ENCODE measurements at regions not wholly inside any gene's neighbourhood (a gene's known extent, or its start where the extent isn't known, plus 50 kb on each side); places are given as distances from the start of the nearest gene placed in this dataset. TPM values are rescaled to one million over a fixed set of nuclear protein-coding genes. Genes with fewer than 3 reads are reported as not detected.

DNA sequence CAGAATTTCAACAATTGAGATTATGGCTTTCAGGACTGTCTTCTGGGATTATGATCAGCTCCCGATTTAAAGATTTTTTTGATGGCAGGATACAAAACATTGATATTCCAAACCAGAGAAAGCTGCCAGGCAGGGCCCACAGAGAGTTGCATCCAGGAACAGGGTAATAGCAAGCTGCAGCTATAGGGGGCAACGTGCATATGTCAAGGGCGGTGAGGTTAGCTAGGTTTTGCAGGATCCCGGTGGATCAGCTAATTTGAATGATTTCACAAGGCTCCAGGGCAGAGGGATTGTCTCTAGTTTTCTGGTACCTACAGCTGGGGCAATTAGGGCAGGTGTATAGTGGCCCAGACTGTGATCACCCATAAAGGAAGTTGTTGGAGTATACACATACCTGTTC, 339.4 kb downstream of the CHSY3 start:
- H3K27me3 ChIP-seq, result no peaks in the 10 kb centered on the region
- TF ChIP-seq, protein P1, sequence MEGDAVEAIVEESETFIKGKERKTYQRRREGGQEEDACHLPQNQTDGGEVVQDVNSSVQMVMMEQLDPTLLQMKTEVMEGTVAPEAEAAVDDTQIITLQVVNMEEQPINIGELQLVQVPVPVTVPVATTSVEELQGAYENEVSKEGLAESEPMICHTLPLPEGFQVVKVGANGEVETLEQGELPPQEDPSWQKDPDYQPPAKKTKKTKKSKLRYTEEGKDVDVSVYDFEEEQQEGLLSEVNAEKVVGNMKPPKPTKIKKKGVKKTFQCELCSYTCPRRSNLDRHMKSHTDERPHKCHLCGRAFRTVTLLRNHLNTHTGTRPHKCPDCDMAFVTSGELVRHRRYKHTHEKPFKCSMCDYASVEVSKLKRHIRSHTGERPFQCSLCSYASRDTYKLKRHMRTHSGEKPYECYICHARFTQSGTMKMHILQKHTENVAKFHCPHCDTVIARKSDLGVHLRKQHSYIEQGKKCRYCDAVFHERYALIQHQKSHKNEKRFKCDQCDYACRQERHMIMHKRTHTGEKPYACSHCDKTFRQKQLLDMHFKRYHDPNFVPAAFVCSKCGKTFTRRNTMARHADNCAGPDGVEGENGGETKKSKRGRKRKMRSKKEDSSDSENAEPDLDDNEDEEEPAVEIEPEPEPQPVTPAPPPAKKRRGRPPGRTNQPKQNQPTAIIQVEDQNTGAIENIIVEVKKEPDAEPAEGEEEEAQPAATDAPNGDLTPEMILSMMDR (IDR thresholded peaks at IDR 0.05), result no peak
- TF ChIP-seq EP300 (IDR thresholded peaks at IDR 0.05), result no peak
- TF ChIP-seq POLR2A (IDR thresholded peaks at IDR 0.05), result no peak
- no peak overlapping the region for H3K4me3 ChIP-seq
- no peaks in the 10 kb centered on the region for H3K9me3 ChIP-seq
- H3K4me1 ChIP-seq, result no peaks in the 10 kb centered on the region
- DNase-seq (ENCODE audit: low spot score in 2 of 2), result no peak
- no peak overlapping the region for H3K27ac ChIP-seq
- no peaks in the 10 kb centered on the region for H3K36me3 ChIP-seq
- 72 to 79% methylated on average over 4 of the region's 4 CpGs for WGBS, 2 donors

DNA sequence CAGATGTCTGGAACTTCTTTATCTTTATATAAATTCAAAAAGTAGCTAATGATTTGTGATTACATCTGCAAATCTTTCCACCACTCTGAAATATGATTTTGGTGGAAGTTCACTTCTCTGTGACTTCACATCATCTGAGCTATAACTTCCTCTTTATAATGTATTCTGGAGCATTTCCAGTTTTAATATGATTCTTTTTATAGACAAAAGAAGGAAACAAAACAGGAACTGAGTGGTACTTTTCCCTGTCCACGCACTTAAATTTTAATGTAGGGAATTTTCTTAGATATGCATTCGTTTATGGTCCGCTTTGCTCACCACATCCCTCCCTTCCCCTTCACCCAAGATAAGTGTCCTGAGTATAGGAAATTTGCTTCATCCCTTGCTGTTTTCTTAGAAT, 333.5 kb downstream of the CHSY3 start:
- Histone ChIP-seq H3K9me3 (peaks cover 0 to 2% (median 0%) of the 10 kb centered on the region in 4 donors), H3K27me3 (no peaks in the 10 kb centered on the region), H3K4me3 (no peak overlapping the region), H3K27ac (no peak overlapping the region), H3K4me1 (no peaks in the 10 kb centered on the region), H3K36me3 (no peaks in the 10 kb centered on the region)
- WGBS, 2 donors, result 43 to 59% methylated on average over 3 of the region's 3 CpGs
- DNase-seq (ENCODE audit: low spot score in 2 of 2), result no peak
- TF ChIP-seq EP300 (IDR thresholded peaks at IDR 0.05) (no peak), POLR2A (IDR thresholded peaks at IDR 0.05) (no peak)
- TF ChIP-seq, protein P1 (IDR thresholded peaks at IDR 0.05), result no peak

Small RNA genes lying in the stretch of these regions (small RNA-seq; reads per million reads assigned to genes)
- not detected for gene AC113367.2
- not detected for gene RNU7-53P
